PC-3 (cell line): ENCODE measurements at regions not wholly inside any gene's neighbourhood (a gene's known extent, or its start where the extent isn't known, plus 50 kb on each side); places are given as distances from the start of the nearest gene placed in this dataset.

ENCODE experiments used
- EZH2 ChIP-seq: fragments of 300-600 bp; sonication (generic); IDR thresholded peaks from one replicate; pipeline ENCODE4 v1.6.1; 2017; ENCODE audit warnings: antibody characterized with exemption, mild to moderate bottlenecking, low read length; ENCODE audit not compliant: unreplicated experiment
- EZH2phosphoT487 ChIP-seq: fragments of 300-600 bp; sonication (generic); IDR thresholded peaks from 2 replicates; pipeline ENCODE4 v1.6.1; 2018; ENCODE audit warnings: mild to moderate bottlenecking, antibody characterized with exemption, low read length, borderline replicate concordance
- TF ChIP-seq, protein P1 (sequence below): fragments of 300-600 bp; sonication (generic); conservative IDR thresholded peaks from 2 replicates; pipeline ENCODE4 v1.5.1; 2017; ENCODE audit warnings: antibody characterized with exemption, low read depth, mild to moderate bottlenecking, low read length

DNA sequence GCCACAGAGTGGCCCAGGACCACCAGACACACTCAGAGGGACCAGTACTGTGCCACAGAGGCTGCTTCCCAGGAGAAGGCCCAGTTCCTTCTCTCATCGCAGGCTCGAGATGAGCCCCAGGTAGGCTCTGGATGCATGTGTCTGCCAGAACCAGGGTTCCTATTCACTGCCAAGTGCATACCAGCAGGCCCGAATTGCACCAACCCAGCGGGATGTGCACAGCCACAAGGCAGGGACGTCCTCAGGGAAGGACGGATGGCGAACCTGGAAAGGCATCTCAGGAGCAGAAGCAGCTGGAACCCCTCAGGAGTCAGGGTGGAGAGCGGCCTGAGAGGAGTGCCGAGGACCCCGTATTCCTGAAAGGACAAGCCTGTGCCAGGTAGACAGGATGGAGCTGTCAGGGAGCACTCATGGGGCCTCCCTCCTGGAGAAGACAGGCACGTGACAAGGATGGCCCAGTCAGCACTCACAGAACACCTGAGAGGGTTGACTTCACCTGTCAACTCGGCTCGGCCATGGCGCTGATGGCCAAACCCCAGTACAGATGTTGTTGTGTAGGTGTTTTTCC, 73.7 kb downstream of the PTGR3 start:
- TF ChIP-seq EZH2 (no peak), EZH2phosphoT487 (no peak)
- TF ChIP-seq, protein P1, sequence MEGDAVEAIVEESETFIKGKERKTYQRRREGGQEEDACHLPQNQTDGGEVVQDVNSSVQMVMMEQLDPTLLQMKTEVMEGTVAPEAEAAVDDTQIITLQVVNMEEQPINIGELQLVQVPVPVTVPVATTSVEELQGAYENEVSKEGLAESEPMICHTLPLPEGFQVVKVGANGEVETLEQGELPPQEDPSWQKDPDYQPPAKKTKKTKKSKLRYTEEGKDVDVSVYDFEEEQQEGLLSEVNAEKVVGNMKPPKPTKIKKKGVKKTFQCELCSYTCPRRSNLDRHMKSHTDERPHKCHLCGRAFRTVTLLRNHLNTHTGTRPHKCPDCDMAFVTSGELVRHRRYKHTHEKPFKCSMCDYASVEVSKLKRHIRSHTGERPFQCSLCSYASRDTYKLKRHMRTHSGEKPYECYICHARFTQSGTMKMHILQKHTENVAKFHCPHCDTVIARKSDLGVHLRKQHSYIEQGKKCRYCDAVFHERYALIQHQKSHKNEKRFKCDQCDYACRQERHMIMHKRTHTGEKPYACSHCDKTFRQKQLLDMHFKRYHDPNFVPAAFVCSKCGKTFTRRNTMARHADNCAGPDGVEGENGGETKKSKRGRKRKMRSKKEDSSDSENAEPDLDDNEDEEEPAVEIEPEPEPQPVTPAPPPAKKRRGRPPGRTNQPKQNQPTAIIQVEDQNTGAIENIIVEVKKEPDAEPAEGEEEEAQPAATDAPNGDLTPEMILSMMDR, result no peak
